Right lobe of liver (tissue), 4 donors: ENCODE measurements at regions not wholly inside any gene's neighbourhood (a gene's known extent, or its start where the extent isn't known, plus 50 kb on each side); places are given as distances from the start of the nearest gene placed in this dataset.

Experiments
- POLR2A ChIP-seq: fragments of 450-650 bp; IDR thresholded peaks from one replicate; pipeline ENCODE4 v1.6.1; 2017; ENCODE audit warnings: antibody characterized with exemption, mild to moderate bottlenecking
- TF ChIP-seq, protein P1 (sequence below), 4 donors: fragments of 200-600 bp in 3 of 4; fragments of 450-650 bp in 1 of 4; IDR thresholded peaks; one replicate each; pipeline versions ENCODE4 v1.5.1 to v1.8.0; 2016 to 2022; ENCODE audit warnings: antibody characterized with exemption in 4 of 4, mild to moderate bottlenecking in 2 of 4
- donor health status: DM: no; HTN: no; CAD: no.
- donor health status: DM: no; HTN: no; CAD: no.
- donor health status: DM: no; HTN: yes; CAD: no.

DNA sequence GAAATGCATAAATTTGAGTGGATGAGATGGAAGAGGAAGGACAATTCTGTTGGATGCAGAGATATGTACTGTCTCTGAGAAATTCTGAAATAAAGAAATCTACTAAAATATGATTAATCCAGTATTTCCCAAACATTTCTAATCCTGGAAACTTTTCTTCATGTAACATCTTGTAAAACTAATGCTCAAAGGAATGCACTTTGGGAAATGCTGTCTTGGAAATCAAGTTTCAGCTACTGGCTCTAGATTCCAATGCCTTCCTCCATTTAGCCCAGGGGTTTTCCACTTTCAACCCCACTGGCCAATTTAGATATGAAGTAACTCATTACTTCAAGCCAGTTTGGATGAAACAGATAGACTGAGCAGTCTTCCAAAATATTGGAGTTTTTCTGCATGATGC, 355.1 kb downstream of the TXNL1 start:
- TF ChIP-seq, protein P1, sequence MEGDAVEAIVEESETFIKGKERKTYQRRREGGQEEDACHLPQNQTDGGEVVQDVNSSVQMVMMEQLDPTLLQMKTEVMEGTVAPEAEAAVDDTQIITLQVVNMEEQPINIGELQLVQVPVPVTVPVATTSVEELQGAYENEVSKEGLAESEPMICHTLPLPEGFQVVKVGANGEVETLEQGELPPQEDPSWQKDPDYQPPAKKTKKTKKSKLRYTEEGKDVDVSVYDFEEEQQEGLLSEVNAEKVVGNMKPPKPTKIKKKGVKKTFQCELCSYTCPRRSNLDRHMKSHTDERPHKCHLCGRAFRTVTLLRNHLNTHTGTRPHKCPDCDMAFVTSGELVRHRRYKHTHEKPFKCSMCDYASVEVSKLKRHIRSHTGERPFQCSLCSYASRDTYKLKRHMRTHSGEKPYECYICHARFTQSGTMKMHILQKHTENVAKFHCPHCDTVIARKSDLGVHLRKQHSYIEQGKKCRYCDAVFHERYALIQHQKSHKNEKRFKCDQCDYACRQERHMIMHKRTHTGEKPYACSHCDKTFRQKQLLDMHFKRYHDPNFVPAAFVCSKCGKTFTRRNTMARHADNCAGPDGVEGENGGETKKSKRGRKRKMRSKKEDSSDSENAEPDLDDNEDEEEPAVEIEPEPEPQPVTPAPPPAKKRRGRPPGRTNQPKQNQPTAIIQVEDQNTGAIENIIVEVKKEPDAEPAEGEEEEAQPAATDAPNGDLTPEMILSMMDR (IDR thresholded peaks at IDR 0.05), result no peak
- no peak for TF ChIP-seq POLR2A
